GM18870 (cell line): ENCODE measurements at regions not wholly inside any gene's neighbourhood (a gene's known extent, or its start where the extent isn't known, plus 50 kb on each side); places are given as distances from the start of the nearest gene placed in this dataset.
A peak's percentile ranks its signal among the peaks of the same experiment; 100 is the strongest.

Experiments used
- ATAC-seq: cut with Tn5 transposase; IDR thresholded peaks from one replicate; pipeline ENCODE4 v1.9.1; 2021; ENCODE audit warnings: moderate library complexity; ENCODE audit not compliant: unreplicated experiment

DNA sequence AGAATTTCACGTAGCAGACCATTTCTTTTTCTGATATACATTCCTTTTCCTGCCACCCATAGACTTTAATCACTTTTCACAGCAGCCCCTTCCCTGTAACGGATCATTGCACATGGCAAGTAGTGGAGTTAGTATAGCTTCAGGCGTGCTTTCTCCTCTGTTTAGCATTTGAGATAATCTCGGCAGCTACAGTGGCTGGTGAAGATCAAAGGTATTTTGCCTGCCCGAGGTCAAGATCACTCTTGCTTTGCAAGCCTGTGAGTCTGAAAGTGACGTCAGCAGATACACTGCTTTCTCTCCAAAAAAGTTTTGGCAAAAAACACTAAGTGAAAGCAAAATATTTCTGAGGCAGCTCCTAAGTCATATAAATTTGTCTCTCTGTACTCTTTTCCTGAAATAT is 260.0 kb downstream of the NDFIP2 start:
- no peak for ATAC-seq

DNA sequence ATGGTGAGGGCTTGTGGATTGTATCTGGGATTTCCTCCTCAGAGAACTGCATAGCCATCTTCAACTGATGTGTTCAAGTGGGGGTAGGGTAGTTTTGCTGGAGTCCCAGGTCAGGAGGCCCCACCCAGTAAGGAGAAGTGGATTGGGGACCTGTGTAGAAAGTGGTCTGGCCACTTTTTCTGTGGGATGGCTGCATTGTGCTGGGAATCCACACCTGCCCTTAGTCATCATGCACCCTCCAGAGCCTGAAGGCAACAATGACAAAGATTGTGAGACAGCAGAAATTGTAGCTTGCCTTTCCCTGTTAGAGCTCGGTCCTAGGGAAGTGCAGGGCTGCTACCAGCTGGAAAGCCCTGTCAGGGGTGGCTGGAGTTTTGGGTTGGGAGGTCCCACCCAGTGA is 255.4 kb downstream of the NDFIP2 start:
- no peak for ATAC-seq

DNA sequence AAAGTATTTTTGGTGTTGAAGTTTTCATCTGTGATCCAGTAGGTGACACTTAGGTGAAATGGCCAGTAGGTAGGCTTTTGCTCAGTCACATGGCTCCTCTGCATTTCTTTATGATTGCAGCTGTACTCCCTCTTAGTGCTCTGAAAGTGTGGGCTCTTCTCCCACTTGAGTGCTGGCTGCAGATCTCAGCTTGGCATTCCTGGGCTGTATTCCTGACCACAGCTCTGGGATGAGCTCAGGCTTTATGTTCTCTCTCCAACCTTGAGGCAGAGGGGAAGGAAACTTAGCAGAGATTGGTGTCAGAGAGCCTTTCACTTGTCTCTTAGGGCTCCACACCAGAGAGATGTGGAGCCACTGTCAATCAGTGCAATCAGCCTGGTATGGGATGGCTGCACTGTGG is 254.3 kb downstream of the NDFIP2 start:
- ATAC-seq = no peak

GRCh38 chr13:79727086-79727485 is 246.1 kb downstream of the NDFIP2 start:
- no peak for ATAC-seq

DNA sequence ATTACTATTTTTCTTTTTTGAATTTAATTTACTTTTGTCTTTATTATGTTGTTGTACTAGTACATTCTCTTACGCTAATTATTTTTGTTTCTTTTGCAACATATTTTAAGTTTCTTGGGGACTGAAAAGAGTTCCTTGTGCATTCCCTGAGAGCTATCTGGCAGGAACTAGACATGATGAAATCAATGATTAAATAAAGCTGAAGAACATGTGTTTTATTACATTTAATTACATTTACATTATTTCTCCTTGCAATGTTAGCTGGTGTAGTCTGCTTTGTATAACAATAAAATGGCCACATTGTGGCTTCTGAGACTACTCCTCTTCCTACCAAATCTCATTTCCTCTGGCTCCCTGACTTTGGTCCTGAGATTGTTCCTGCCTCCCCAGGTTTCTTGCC is 244.9 kb downstream of the NDFIP2 start:
- no peak for ATAC-seq

GRCh38 chr13:79724348-79725103 is 243.6 kb downstream of the NDFIP2 start:
- no peak for ATAC-seq

- ATAC-seq = no peak
Observed at GRCh38 chr13:79723519-79724024, 242.6 kb downstream of the NDFIP2 start.

DNA sequence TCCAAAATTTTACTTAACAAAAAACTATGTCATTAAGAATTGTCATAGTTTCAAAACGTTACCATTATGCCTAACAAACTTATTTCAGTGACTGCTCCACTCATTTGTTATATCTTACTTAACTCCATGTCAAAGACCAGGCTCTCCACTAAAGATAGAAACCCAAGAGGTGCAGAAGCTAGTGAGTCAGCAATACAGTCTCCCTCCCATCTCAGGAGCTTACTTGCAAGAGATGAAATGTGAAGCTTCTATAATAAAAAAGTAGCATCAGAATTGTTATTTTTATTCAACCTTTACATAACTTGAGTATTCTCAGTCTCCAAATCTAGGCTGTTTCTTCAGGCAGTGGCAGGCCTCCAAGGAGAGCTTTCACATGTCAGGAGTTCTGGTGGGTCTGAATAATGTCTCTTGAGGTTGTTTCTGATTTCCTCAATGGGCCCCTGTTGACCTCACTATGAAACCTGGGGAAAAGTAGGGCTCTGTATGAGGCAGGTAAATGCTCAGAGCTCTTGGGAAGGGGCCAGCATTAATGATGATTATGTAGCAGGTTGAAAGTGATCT is 242.0 kb downstream of the NDFIP2 start:
- no peak for ATAC-seq

DNA sequence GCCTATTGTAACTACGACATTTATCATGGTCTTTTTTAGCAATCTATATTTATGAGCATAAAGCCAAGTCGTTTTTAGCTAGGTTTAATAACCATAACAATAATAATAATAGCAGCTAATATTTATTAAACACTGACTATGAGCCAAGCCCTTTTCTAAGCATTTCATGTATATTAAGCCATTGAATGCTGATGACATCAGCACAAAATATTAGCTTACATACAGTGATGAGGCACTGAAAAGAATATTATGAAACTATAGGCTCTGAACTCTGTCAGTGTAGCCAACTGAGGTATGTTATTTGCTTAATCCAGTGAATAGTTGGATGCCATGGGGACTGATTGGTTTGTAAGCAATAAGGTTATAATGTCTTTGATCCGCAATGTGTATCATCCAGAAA is 235.2 kb downstream of the NDFIP2 start:
- ATAC-seq = no peak

DNA sequence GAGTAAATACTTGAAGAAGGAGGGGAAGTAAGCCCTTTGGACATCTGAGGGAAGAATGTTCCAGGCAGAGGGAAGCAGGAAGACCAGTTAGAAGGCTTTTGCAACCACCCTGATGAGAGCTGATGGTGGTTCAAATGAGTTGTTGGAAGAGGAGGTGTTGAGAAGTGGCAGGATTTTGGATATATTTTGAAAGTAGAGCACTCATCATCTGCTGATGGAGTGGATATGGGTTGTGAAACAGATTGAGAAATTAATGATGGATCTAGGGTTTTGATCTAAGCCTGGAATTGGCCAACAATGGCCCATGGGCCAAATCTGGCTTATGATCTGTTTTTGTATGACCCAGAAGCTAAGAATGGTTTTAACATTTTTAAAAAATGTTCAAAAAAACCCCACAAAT is 230.7 kb downstream of the NDFIP2 start:
- no peak for ATAC-seq

DNA sequence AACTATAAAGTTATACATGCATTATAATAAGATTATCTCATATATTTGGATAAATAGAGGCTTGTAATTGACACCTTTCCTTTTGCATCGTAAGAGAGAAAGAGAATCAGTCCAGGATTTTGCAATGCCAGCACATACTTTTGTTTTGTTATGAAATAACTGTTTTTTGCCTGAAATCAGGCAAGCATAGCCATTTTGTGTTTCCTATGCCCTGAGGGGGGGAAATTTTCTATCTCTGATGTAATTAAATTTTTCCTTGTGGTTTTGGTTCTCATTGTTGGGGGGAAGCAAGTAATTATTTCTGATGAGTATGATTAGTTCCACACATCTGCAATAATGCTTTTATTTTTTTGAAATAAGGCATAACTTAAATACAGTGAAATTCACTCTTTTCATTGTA is 229.4 kb downstream of the NDFIP2 start:
- no peak for ATAC-seq

DNA sequence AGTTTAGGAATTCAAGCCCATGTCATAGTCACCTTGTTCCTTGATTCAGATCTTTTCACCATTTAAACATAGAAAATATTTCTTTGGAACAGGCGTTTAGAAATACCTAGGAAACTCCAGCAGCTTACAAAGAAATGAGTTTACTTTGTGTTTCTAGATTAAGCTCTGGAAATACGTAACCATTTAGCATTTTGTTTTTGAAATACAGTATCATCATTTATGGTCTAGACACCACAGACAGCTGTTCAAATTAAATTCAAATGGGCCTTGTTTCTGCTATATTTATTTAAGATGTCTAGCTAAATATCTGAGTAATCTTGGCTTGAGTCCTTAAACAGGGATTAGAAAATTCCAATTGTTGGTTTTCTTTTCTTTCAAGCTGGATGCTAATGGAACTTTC is 228.5 kb downstream of the NDFIP2 start:
- no peak for ATAC-seq

- peak; percentile 62 for ATAC-seq
Observed at GRCh38 chr13:79703772-79704171, 222.8 kb downstream of the NDFIP2 start.

DNA sequence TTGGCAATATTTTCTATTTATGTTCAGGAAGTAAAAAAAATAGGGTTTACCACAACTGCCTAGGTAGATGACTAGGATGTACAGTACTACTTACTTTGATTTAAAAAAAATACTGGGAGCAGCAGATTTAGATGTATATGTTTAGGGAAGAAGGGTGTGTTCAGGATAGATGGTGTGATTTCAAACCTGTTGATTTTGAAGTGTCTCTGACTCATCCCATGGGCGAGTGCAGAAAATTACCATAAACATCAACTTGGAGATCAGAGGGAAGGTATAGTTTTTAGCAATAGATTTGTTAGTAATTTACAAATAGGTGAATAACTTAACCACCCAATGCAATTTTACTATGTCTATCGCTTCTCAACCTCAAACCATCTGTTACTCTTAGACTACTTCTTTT is 214.8 kb downstream of the NDFIP2 start:
- ATAC-seq = no peak

GRCh38 chr13:79692846-79693245 is 211.9 kb downstream of the NDFIP2 start:
- no peak for ATAC-seq

DNA sequence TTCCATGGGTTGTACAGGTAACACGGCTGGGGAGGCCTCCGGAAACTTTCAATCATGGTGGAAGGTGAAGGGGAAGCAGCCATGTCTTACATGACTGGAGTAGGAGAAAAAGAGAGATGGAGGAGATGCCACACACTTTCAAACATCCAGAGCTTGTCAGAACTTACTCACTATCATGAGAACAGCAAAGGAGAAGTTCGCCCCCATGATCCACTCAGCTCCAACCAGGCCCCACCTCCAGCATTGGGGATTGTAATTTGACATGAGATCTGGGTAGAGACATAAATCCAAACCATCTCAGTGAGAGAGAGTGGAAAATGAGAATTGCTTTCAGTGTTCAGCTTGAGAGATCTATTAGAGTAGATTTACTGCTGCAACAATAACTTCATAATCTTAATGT is 210.9 kb downstream of the NDFIP2 start:
- ATAC-seq = no peak

- no peak for ATAC-seq
Observed at GRCh38 chr13:79688741-79689140, 207.8 kb downstream of the NDFIP2 start.

DNA sequence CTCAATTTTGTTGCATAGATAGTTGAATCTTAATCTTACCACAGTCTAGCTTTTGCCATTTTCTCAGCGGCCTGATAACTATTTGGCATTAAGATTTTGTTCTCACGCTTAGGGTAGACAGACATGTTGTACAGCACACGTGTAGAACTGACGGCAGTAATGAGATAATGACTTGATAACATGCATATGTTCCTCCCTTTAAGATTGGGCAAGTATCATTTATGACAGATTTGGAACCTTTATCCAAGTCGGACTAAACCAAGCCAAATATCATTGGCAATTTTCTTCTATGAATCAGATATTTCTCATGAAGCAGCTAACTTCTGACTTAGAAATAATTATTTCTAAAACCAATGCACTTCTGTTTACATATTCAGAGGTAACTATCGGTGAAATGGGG is 205.5 kb downstream of the NDFIP2 start:
- ATAC-seq = no peak

DNA sequence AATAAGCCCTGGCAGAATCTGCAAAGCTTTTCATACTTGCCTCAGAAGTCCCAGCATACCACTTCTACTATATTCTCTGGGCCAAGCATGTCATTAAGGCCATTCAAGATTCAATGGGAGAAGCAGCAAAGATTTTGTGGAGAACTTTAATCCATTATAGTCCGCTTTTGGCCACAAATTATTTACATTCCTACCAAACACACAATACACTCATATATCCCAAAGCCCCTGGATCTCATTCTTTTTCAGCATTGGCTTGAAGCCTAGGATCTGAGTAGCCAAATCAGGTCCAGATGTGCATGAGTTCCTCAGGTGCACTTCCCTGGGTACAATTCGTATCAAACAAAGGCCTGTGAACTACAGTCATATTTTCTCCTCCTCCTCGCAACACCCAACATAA is 203.4 kb downstream of the NDFIP2 start:
- ATAC-seq = no peak

DNA sequence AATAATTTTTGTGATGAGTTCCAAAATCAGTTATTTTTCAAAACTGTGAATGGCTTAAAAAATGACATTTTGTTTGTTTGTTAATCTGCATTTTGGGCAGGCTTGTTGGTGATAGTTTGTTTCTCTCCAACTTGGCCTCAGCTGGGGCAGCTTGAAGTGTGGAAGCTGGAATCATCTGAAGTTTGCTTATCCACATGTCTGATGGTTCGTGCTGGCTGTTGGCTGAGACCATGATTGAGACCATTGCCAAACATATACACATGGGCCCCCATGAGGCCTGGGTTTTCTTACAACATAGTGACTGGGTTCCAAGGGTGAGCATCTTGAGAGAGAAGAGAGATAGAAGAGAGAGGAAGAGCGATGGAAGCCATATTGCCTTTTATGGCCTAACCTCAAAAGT is 201.2 kb downstream of the NDFIP2 start:
- ATAC-seq = no peak

DNA sequence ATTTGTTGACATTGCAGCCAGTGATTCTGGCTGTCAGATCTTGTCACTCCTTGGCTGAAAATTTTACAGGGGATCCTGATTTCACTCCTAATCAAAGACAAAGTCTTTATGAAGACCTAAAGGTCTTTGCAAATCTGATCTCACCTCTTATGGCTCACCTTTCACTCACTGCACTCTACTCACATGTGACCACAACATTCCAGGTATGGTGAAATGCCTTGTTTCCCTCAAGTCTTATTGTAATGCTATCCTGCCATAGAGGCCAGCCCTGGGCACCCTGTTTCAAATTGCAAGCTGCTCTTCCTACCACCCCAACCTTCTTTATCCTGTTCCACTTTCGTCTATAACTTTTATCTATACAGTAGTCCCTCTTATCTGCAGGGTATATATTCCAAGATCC is 200.1 kb downstream of the NDFIP2 start:
- no peak for ATAC-seq

GRCh38 chr13:79680485-79680884 is 199.5 kb downstream of the NDFIP2 start:
- no peak for ATAC-seq

- ATAC-seq = peak; percentile 62
Observed at GRCh38 chr13:79679334-79679733, 198.4 kb downstream of the NDFIP2 start.
